ENCODE measurements at regions not wholly inside any gene's neighbourhood (a gene's known extent, or its start where the extent isn't known, plus 50 kb on each side); places are given as distances from the start of the nearest gene placed in this dataset.

- intact Hi-C loops (cut with DNase I) = no loop called here
- Histone ChIP-seq H3K36me3 (ENCODE audit: insufficient read depth in 1 of 2, low read depth in 1 of 2) (no peaks in the 10 kb centered on the region), H3K27ac (no peak overlapping the region), H3K9me3 (no peaks in the 10 kb centered on the region), H3K27me3 (ENCODE audit: insufficient read depth in 3 of 3, low read length in 2 of 3) (no peaks in the 10 kb centered on the region), H3K4me3 (no peak overlapping the region), H3K4me1 (no peaks in the 10 kb centered on the region)
- TF ChIP-seq CTCF (IDR thresholded peaks at IDR 0.05) = no peak
- no peak for DNase-seq
- no peak for ATAC-seq
Observed at GRCh38 chr3:148100476-148100875, 597.2 kb upstream of the AGTR1 start.

- ATAC-seq (no peak), DNase-seq (no peak)
- Histone ChIP-seq H3K9me3 (no peaks in the 10 kb centered on the region), H3K4me1 (no peaks in the 10 kb centered on the region), H3K27ac (no peak overlapping the region), H3K36me3 (ENCODE audit: insufficient read depth in 1 of 2, low read depth in 1 of 2) (no peaks in the 10 kb centered on the region), H3K4me3 (no peak overlapping the region), H3K27me3 (ENCODE audit: insufficient read depth in 3 of 3, low read length in 2 of 3) (no peaks in the 10 kb centered on the region)
- no peak for TF ChIP-seq CTCF (IDR thresholded peaks at IDR 0.05)
- WGBS, 3 donors = 51 to 70% (median 66%) methylated on average over 1 of the region's 1 CpG
- intact Hi-C loops (cut with DNase I) = no loop called here
Observed at GRCh38 chr3:148101061-148101460, 596.6 kb upstream of the AGTR1 start.

GRCh38 chr3:148102156-148102555 lies 595.5 kb upstream of the AGTR1 start:
- H3K27ac ChIP-seq = no peak overlapping the region
- H3K27me3 ChIP-seq (ENCODE audit: insufficient read depth in 3 of 3, low read length in 2 of 3) = no peaks in the 10 kb centered on the region
- H3K36me3 ChIP-seq (ENCODE audit: insufficient read depth in 1 of 2, low read depth in 1 of 2) = no peaks in the 10 kb centered on the region
- ATAC-seq (no peak), DNase-seq (no peak)
- H3K4me3 ChIP-seq = no peak overlapping the region
- no peaks in the 10 kb centered on the region for H3K9me3 ChIP-seq
- WGBS, 3 donors = 93 to 97% (median 95%) methylated on average over 1 of the region's 1 CpG
- H3K4me1 ChIP-seq = no peaks in the 10 kb centered on the region
- intact Hi-C loops (cut with DNase I) = no loop called here
- no peak for TF ChIP-seq CTCF (IDR thresholded peaks at IDR 0.05)

GRCh38 chr3:148106062-148106461 lies 591.6 kb upstream of the AGTR1 start:
- Histone ChIP-seq H3K4me3 (no peak overlapping the region), H3K27ac (no peak overlapping the region), H3K9me3 (no peaks in the 10 kb centered on the region), H3K36me3 (ENCODE audit: insufficient read depth in 1 of 2, low read depth in 1 of 2) (no peaks in the 10 kb centered on the region), H3K27me3 (ENCODE audit: insufficient read depth in 3 of 3, low read length in 2 of 3) (no peaks in the 10 kb centered on the region), H3K4me1 (no peaks in the 10 kb centered on the region)
- no peak for TF ChIP-seq CTCF (IDR thresholded peaks at IDR 0.05)
- 59 to 67% (median 60%) methylated on average over 2 of the region's 2 CpGs for WGBS, 3 donors
- intact Hi-C loops (cut with DNase I) = no loop called here
- ATAC-seq (no peak), DNase-seq (no peak)

- TF ChIP-seq CTCF (IDR thresholded peaks at IDR 0.05) = no peak
- intact Hi-C loops (cut with DNase I) = no loop called here
- DNase-seq = no peak
- WGBS, 3 donors = 56 to 65% (median 59%) methylated on average over 2 of the region's 2 CpGs
- Histone ChIP-seq H3K27me3 (ENCODE audit: insufficient read depth in 3 of 3, low read length in 2 of 3) (no peaks in the 10 kb centered on the region), H3K36me3 (ENCODE audit: insufficient read depth in 1 of 2, low read depth in 1 of 2) (no peaks in the 10 kb centered on the region), H3K27ac (no peak overlapping the region), H3K4me1 (no peaks in the 10 kb centered on the region), H3K4me3 (no peak overlapping the region), H3K9me3 (no peaks in the 10 kb centered on the region)
- ATAC-seq = no peak
Observed at GRCh38 chr3:148126956-148127355, 570.7 kb upstream of the AGTR1 start.
